ENCODE measurements at regions not wholly inside any gene's neighbourhood (a gene's known extent, or its start where the extent isn't known, plus 50 kb on each side); places are given as distances from the start of the nearest gene placed in this dataset.
A peak's percentile ranks its signal among the peaks of the same experiment; 100 is the strongest.
"Not testable (repeated sequence)": the region's sequence is repeated elsewhere in the genome, so short reads cannot be mapped to it uniquely, and the experiment has no call there.

DNA sequence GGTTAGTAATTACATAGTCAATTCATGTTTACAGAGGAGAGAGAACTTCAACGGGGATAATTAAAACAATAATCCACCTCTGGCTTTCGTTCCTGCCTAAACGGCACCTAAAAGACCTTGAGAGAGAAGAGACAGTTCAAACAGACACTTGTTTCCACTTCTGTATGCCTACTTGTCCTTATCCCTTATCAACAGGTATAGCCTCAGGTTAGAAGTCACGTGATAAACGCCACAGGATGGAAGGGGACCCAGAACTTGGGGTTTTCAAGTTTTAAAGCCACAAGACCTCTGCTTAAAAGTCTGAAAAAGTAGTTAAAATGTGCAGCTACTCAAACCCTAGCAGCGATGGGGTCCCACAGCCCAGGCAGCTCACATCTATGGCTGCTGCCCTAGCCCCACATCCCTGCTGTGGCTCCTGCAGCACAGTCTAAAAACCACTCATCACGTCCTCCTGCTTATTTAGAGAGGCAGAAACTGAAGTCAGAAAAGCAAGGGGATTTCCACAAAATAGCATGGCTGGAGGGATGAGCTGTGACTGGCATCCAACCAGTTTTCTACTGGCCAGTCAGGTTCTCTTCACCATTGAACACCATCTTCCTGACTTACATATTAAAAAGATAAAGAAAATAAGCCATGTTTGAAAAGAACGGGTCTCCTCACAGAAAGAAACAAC, 51.2 kb upstream of the SEC16B start:
- no peak for DNase-seq (ENCODE audit: low spot score)

DNA sequence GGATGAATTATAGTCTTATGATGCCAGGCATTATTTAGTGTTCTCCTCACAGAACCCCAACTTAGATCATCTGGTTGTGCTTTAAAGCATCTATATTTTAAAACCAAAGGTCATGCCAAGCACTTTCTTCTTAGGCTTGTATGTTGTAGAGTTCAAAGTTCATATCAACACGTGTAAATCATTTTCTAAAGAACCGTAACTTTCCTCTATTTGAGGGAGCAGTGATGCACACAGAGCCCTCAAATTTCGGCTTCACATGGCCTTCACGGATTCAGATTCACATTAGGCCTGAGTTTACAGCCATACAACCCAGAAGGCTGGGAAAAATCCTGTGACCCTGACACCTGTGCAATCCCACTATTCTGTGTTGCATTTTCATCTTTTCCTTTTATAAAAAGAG, 52.1 kb upstream of the SEC16B start:
- DNase-seq (ENCODE audit: low spot score), result no peak

- no peak for DNase-seq (ENCODE audit: low spot score)
Measured at GRCh38 chr1:178023181-178023618, 53.3 kb upstream of the SEC16B start.

DNA sequence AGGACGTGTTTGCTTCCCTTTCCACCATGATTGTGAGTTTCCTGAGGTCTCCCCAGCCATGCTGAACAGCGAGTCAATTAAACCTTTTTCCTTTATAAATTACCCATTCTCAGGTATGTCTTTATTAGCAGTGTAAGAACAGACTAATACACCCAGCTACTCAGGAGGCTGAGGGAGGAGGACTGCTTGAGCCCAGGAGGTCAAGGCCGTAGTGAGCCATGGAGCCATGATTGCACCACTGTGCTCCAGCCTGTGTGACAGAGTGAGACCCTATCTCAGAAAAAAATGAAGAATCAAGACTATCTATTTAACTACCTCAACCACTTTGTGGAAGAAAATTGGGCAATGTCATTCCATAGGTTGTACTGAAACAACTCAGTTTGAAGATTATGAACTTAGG, 54.6 kb upstream of the SEC16B start:
- no peak for DNase-seq (ENCODE audit: low spot score)

- DNase-seq (ENCODE audit: low spot score), result no peak
Measured at GRCh38 chr1:178025613-178026356, 55.9 kb upstream of the SEC16B start.

- no peak for DNase-seq (ENCODE audit: low spot score)
Measured at GRCh38 chr1:178028841-178029481, 59.1 kb upstream of the SEC16B start.

GRCh38 chr1:178030467-178030866, 60.6 kb upstream of the SEC16B start:
- DNase-seq (ENCODE audit: low spot score), result no peak

GRCh38 chr1:178031856-178032320, 62.0 kb upstream of the RASAL2 start:
- DNase-seq (ENCODE audit: low spot score), result peak; percentile 65

GRCh38 chr1:178033019-178033418, 60.9 kb upstream of the RASAL2 start:
- DNase-seq (ENCODE audit: low spot score), result no peak

DNA sequence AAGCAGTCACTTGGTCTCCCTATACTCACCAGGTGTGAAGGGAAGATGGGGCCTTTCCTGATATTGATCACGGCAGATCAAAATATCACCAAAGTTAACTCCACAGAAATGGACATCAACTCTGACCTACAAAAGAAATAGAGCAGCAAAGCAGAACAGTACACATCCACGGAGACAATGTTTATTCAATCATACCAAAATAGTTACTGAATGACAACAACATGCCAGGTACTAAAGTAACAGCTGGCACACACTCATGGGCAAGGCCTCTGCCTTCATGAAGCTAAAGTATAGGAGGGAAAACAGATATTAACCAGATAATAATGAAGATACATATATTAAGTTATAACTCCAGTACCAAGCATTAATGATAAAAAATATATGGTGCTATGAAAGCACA, 59.2 kb upstream of the RASAL2 start:
- no peak for DNase-seq (ENCODE audit: low spot score)

DNA sequence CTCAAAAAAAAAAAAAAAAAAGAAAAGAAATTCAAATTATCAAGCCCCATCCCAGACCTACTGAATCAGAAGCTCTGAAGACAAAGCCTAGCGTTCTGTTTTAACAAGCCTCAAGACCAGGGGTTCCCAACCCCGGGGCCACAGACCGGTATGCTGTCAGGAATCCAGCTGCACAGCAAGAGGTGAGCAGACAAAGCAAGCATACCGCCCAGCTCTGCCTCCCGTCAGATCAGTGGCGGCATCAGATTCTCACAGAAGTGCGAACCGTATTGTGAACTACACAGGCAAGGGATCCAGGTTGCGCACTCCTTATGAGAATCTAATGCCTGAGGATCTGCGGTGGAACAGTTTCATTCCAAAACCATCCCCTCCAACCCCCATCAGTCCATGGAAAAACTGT, 57.8 kb upstream of the RASAL2 start:
- no peak for DNase-seq (ENCODE audit: low spot score)

DNA sequence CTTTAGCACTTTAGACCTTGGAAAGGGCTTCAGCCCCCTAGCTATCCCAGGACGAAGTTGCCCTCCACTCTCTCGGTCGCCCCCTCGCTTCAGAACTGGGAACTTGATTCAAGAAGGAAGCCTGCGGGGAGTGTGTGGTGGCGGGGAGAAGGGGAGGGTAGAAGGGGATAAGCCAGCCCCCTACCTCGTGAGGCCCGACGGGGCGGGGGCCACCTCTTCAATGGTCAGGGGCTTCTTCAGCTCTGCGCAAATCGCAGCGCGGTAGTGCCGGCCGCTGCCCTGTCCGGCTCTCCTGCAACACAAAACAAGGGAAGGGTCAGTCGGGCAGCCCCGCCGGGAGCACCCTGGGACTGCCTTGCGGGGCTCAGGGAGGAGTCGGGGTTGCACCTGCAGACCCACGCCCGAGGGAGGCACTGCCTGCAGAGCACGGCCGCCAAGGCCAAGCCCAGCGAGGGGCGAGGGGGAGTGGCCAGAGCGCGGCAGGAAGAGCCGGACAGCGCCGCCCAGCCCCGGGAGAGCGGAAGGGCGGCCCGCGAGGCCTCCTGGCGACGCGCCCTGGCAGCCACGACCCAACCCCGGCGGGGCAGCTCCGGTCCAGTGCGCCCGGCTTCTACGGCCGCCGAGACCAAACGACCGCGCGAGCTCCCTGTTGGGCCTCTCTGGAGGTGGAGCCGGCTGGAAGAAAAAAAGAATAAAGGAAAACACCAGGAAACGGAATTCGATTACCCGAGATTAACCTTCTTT, 56.2 kb upstream of the RASAL2 start:
- DNase-seq (ENCODE audit: low spot score), result no peak

GRCh38 chr1:178038372-178038771, 55.5 kb upstream of the RASAL2 start:
- DNase-seq (ENCODE audit: low spot score), result no peak

DNA sequence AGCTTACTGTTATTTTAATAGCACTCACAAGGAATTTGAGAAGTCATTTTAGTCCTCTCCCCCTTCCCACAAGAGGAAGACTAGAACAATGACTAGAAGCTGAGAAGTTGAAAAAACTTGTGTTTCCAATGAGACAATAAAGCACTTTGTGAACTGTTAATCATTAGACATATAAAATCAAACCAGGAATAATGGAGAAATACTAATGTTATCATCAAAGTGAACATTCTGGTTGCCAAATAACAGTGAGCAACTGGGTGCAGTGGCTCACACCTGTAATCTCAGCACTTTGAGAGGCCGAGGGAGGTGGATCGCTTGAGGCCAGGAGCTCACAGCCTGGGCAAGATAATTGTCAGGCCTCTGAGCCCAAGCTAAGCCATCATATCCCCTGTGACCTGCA, 54.0 kb upstream of the RASAL2 start:
- no peak for DNase-seq (ENCODE audit: low spot score)

GRCh38 chr1:178043940-178044339, 50.0 kb upstream of the RASAL2 start:
- DNase-seq (ENCODE audit: low spot score), result not testable (repeated sequence)
